ENCODE measurements at regions not wholly inside any gene's neighbourhood (a gene's known extent, or its start where the extent isn't known, plus 50 kb on each side); places are given as distances from the start of the nearest gene placed in this dataset.

DNA sequence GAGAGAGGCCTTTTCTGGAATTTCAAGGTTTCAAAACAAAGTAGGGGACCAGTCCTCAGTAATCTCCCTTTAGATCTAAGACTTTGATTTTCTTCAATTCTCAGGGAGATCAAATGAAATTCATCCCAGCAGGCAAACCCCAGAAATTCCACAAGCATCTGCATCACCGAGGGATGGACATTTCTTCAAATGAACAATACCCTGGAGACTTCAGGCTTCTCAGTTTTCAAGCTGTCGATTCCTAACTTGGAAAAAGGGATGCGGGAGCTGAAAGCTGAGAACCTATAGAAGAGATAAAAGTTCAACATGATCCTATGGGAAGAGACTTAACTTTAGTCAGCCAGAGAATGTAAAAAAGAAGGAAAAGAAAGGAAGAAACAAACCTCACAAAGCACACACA lies 296.9 kb upstream of the CDH5 start:
- TF ChIP-seq POLR2A (IDR thresholded peaks at IDR 0.05): no peak
- TF ChIP-seq, protein P1, sequence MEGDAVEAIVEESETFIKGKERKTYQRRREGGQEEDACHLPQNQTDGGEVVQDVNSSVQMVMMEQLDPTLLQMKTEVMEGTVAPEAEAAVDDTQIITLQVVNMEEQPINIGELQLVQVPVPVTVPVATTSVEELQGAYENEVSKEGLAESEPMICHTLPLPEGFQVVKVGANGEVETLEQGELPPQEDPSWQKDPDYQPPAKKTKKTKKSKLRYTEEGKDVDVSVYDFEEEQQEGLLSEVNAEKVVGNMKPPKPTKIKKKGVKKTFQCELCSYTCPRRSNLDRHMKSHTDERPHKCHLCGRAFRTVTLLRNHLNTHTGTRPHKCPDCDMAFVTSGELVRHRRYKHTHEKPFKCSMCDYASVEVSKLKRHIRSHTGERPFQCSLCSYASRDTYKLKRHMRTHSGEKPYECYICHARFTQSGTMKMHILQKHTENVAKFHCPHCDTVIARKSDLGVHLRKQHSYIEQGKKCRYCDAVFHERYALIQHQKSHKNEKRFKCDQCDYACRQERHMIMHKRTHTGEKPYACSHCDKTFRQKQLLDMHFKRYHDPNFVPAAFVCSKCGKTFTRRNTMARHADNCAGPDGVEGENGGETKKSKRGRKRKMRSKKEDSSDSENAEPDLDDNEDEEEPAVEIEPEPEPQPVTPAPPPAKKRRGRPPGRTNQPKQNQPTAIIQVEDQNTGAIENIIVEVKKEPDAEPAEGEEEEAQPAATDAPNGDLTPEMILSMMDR (IDR thresholded peaks at IDR 0.05): no peak
- Histone ChIP-seq H3K9me3 (no peaks in the 10 kb centered on the region), H3K27me3 (no peaks in the 10 kb centered on the region), H3K27ac (no peak overlapping the region), H3K4me1 (peaks cover 0 to 8% (median 0%) of the 10 kb centered on the region in 4 donors), H3K4me3 (no peak overlapping the region), H3K36me3 (no peaks in the 10 kb centered on the region)
- no peak for DNase-seq

DNA sequence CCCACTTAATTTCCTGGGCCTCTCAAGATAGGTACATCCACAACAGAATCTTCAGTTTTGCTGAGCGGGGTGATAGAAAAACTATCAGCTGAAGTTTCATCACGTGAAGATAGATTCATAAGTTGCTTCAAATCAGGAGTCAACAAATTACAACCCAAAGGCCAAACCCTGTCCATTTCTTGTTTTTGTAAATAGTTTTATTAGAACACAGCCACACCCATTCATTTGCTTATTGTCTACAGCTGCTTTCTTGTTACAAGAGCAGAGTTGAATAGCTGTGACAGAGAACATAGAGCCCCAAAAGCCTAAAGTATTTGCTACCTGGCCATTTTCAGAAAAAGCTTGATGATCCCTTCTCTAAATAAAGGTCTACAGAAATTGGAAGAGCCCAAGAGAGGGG lies 300.1 kb upstream of the CDH5 start:
- TF ChIP-seq, protein P1 (IDR thresholded peaks at IDR 0.05): no peak
- no peak for TF ChIP-seq POLR2A (IDR thresholded peaks at IDR 0.05)

DNA sequence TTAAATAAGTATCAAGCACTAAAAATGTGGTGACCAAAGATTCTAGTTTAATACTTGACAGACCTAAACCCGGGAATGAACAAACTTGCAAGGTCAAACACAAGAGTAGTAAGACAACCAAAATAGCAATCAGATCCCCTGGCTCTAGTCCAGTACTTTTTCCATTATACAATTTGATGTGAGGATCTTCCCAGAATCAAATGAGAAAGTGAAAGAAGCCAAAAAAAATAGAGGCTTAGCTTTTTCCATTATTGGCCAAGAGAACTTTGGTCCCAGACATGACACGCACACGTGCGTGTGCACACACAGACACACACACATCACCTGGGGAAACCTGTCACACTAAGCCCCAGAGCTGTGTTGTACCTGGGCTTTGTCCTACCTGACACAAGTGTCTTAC lies 300.6 kb upstream of the CDH5 start:
- DNase-seq: no peak
- H3K27ac ChIP-seq: no peak overlapping the region
- no peak for TF ChIP-seq POLR2A (IDR thresholded peaks at IDR 0.05)
- TF ChIP-seq, protein P1 (IDR thresholded peaks at IDR 0.05): no peak
- no peaks in the 10 kb centered on the region for H3K27me3 ChIP-seq
- H3K4me1 ChIP-seq: peaks cover 0 to 8% (median 0%) of the 10 kb centered on the region in 4 donors
- no peaks in the 10 kb centered on the region for H3K9me3 ChIP-seq
- H3K4me3 ChIP-seq: no peak overlapping the region
- no peaks in the 10 kb centered on the region for H3K36me3 ChIP-seq

More for the DNA sequence above, 300.1 kb upstream of the CDH5 start:
- Histone ChIP-seq H3K4me3 (no peak overlapping the region), H3K27me3 (no peaks in the 10 kb centered on the region), H3K36me3 (no peaks in the 10 kb centered on the region), H3K27ac (no peak overlapping the region), H3K9me3 (no peaks in the 10 kb centered on the region), H3K4me1 (peaks cover 0 to 8% (median 0%) of the 10 kb centered on the region in 4 donors)
- DNase-seq: no peak

DNA sequence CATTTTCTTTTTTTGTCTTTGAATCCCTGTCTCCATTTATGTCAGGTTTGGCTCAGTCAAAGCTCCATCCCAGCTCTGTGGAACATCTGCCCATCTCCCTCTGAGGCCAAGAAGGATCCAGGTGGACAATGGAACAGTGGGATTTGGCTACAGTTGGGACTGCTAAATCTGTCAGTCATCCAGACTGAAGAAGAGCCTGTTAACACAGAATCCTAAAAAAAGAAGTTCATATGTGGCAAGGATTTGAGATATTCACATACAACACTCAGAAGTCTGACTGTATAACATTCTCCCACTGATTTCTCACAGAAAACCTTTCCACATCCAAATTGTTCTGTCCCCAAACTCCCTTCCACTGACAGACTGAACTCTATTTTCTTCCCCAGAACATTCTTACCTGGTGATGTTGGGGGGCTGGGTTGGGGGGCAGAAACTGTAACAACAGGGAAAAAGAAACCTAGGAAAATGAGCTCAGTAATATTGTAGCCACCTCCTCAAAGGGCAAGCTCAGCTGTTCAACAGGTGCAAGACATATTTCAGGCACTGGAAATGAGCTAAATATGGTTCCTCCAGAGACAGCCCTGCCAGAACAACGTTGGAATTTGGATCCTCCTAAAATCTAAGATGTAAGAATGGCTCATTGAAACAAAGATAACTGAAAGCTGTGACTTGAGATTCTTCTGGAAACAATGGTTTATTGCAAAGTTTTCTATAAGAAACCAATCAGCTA lies 301.5 kb upstream of the CDH5 start:
- no peaks in the 10 kb centered on the region for H3K9me3 ChIP-seq
- H3K27me3 ChIP-seq: no peaks in the 10 kb centered on the region
- no peak for DNase-seq
- no peak overlapping the region for H3K27ac ChIP-seq
- TF ChIP-seq, protein P1 (IDR thresholded peaks at IDR 0.05): no peak
- TF ChIP-seq POLR2A (IDR thresholded peaks at IDR 0.05): no peak
- H3K4me1 ChIP-seq: no peaks in the 10 kb centered on the region
- no peaks in the 10 kb centered on the region for H3K36me3 ChIP-seq
- no peak overlapping the region for H3K4me3 ChIP-seq

DNA sequence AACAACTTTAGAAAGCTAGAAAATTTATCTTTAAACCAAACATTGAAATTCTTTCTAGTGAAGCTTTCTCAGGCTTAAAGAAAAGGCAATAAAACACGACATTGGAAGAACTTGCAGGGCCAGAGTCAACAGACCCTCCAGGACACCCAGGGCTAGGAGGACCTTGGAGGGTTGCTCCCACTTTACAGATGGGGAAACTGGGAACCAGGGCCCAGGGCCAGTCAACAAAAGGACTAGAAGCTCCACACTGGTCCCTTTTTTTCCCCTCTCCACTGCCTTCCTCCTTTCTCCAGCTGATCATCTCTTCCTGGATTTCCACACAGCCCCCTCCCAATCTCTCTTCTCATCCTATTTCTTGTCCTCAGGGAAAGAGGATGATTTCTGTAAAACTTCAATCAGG lies 307.7 kb upstream of the CDH5 start:
- DNase-seq: no peak
- no peaks in the 10 kb centered on the region for H3K4me1 ChIP-seq
- no peak overlapping the region for H3K27ac ChIP-seq
- no peaks in the 10 kb centered on the region for H3K36me3 ChIP-seq
- no peaks in the 10 kb centered on the region for H3K9me3 ChIP-seq
- H3K4me3 ChIP-seq: no peak overlapping the region
- TF ChIP-seq, protein P1 (IDR thresholded peaks at IDR 0.05): no peak
- TF ChIP-seq POLR2A (IDR thresholded peaks at IDR 0.05): no peak
- H3K27me3 ChIP-seq: no peaks in the 10 kb centered on the region

Measured in Peyer's patch (tissue), 4 donors.